GM12801 (cell line): ENCODE measurements at regions not wholly inside any gene's neighbourhood (a gene's known extent, or its start where the extent isn't known, plus 50 kb on each side); places are given as distances from the start of the nearest gene placed in this dataset.

ENCODE experiments used
- CTCF ChIP-seq: IDR thresholded peaks from one replicate; pipeline ENCODE4 v1.5.1; 2011; ENCODE audit warnings: control low read depth; ENCODE audit not compliant: insufficient read length; ENCODE audit errors: extremely low read depth

- TF ChIP-seq CTCF, result no peak
Measured at GRCh38 chr11:11129118-11129517, 223.9 kb downstream of the CSNK2A3 start.

GRCh38 chr11:11125618-11126017 lies 227.4 kb downstream of the CSNK2A3 start:
- no peak for TF ChIP-seq CTCF

- TF ChIP-seq CTCF, result no peak
Measured at GRCh38 chr11:11122749-11123148, 230.3 kb downstream of the CSNK2A3 start.

- TF ChIP-seq CTCF, result no peak
Measured at GRCh38 chr11:11119917-11120316, 233.1 kb downstream of the CSNK2A3 start.

- TF ChIP-seq CTCF, result no peak
Measured at GRCh38 chr11:11117730-11118129, 235.3 kb downstream of the CSNK2A3 start.

GRCh38 chr11:11115475-11115874 lies 237.6 kb downstream of the CSNK2A3 start:
- no peak for TF ChIP-seq CTCF

GRCh38 chr11:11113626-11114025 lies 239.4 kb downstream of the CSNK2A3 start:
- TF ChIP-seq CTCF, result no peak

GRCh38 chr11:11108026-11108425 lies 245.0 kb downstream of the CSNK2A3 start:
- no peak for TF ChIP-seq CTCF
